Esophagus muscularis mucosa (tissue), 4 donors: ENCODE measurements at regions not wholly inside any gene's neighbourhood (a gene's known extent, or its start where the extent isn't known, plus 50 kb on each side); places are given as distances from the start of the nearest gene placed in this dataset.

Experiments
- EP300 ChIP-seq: sonication (generic); formaldehyde crosslinking; IDR thresholded peaks from one replicate; pipeline ENCODE4 v1.6.1; 2017; ENCODE audit warnings: antibody characterized with exemption
- POLR2AphosphoS5 ChIP-seq, 2 donors: sonication (generic); formaldehyde crosslinking; IDR thresholded peaks; one replicate each; pipeline ENCODE4 v1.6.1; 2017; ENCODE audit warnings: antibody characterized with exemption in 2 of 2
- TF ChIP-seq, protein P1 (sequence below), 3 experiments: fragments of 200-600 bp in 2 of 3; fragments of 450-650 bp in 1 of 3; sonication (generic) in 2 of 3; IDR thresholded peaks; one replicate each; pipeline ENCODE4 v1.5.1; 2017 to 2019; ENCODE audit warnings: antibody characterized with exemption in 3 of 3, mild to moderate bottlenecking in 2 of 3, moderate library complexity in 1 of 3

DNA sequence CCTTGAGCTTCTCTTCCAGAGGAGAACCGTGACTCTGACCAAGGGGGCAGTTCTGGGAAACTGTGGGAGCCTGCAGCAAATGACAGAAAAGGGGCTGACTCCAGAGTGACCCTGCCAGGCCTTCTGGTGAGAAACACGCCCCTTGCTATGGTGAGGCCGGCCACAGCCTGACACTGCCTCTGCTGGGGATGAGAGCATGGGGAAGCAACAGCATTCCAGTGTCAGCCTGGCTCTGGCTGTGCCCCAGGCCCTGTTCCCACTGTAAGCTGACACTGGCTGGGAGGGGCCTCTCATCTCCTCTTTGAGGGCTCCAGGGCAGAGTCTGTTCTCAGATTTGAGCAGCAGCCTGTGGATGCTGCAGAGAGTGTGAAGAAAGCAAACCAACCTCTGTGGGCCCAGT is 180.0 kb upstream of the IL12B start:
- TF ChIP-seq, protein P1, sequence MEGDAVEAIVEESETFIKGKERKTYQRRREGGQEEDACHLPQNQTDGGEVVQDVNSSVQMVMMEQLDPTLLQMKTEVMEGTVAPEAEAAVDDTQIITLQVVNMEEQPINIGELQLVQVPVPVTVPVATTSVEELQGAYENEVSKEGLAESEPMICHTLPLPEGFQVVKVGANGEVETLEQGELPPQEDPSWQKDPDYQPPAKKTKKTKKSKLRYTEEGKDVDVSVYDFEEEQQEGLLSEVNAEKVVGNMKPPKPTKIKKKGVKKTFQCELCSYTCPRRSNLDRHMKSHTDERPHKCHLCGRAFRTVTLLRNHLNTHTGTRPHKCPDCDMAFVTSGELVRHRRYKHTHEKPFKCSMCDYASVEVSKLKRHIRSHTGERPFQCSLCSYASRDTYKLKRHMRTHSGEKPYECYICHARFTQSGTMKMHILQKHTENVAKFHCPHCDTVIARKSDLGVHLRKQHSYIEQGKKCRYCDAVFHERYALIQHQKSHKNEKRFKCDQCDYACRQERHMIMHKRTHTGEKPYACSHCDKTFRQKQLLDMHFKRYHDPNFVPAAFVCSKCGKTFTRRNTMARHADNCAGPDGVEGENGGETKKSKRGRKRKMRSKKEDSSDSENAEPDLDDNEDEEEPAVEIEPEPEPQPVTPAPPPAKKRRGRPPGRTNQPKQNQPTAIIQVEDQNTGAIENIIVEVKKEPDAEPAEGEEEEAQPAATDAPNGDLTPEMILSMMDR (IDR thresholded peaks at IDR 0.05) = no peak
- no peak for TF ChIP-seq POLR2AphosphoS5 (IDR thresholded peaks at IDR 0.05)
- no peak for TF ChIP-seq EP300
